GM18517 (cell line): ENCODE measurements at regions not wholly inside any gene's neighbourhood (a gene's known extent, or its start where the extent isn't known, plus 50 kb on each side); places are given as distances from the start of the nearest gene placed in this dataset.

Source experiments
- ATAC-seq: cut with Tn5 transposase; IDR thresholded peaks from one replicate; pipeline ENCODE4 v1.9.1; 2021; ENCODE audit warnings: mild to moderate bottlenecking, moderate library complexity; ENCODE audit not compliant: unreplicated experiment

DNA sequence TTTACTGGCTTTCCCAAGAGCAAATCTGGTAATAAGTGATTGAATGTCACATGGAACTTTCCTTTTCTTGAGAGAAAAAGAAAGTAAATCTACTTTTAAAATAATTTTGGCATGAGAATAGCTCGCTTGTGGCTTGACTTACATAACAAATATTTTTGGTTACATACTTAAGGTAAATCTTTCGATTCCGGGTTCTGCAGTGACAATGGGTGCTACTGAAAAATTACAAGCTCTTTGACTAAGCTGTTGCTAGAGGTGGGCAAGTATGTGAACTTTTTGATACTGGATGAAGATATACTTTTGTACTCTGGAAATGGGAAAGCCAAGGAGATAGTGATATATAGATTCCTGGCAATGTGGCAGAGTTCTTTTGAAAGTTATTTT lies 51.9 kb upstream of the OTOL1 start:
- no peak for ATAC-seq

GRCh38 chr3:161443921-161444693 lies 52.5 kb upstream of the OTOL1 start:
- ATAC-seq, result no peak

GRCh38 chr3:161430307-161430706 lies 59.0 kb upstream of the SPTSSB start:
- no peak for ATAC-seq

DNA sequence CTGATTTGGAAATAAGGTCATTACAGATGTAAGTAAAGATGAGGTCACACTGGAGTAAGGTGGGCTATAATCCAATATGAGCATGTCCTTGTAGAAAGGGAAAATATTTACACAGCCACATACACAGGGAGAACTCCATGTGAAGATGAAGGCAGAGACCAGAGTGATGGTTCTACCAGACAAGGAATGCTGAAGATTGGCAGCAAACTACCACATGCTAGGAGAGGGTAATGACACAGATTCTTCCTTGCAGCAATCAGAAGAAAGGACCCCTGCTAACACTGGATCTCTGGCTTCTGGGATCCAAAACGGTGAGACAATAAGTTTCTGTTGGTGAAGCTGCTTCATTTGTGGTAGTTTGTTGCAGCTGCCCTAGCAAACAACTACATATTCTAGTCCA lies 56.0 kb upstream of the SPTSSB start:
- no peak for ATAC-seq

GRCh38 chr3:161426758-161427157 lies 55.4 kb upstream of the SPTSSB start:
- ATAC-seq, result no peak

GRCh38 chr3:161423911-161424522 lies 52.7 kb upstream of the SPTSSB start:
- ATAC-seq, result peak; percentile 56

DNA sequence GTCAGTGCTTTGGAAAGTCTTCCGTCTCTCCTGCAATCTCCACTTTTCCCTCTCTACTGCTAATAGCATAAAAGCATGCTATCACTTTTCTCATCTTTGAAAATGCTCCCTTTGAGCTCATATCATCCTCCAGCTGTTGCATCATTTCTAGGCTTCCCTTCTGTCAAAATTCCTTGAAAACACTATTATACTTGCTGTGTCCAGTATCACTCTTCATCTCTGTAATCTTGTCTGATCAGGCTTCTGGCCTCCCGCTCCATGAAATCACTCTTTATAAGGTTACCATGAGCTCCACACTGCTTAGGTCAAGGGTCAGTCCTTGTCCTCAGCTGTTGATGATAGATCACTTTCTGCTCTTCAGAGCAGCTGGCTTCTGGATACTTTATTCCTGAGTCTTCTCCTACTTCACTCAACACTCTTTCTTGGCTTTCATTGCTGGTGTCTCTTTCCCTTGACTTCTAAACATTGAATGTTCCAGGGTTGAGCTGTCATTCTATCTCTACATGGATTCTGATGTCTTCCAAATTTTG lies 50.9 kb upstream of the SPTSSB start:
- no peak for ATAC-seq
